K562 (cell line): ENCODE measurements at regions not wholly inside any gene's neighbourhood (a gene's known extent, or its start where the extent isn't known, plus 50 kb on each side); places are given as distances from the start of the nearest gene placed in this dataset.

Experiments used
- HCFC1 ChIP-seq: IDR thresholded peaks from 2 replicates; pipeline ENCODE4 v1.6.1; 2012; ENCODE audit warnings: low read depth, low read length, improper control_type of control experiment
- MLLT1 ChIP-seq, 2 experiments: fragments of 450-650 bp; IDR thresholded peaks; 2 replicates each; pipeline ENCODE4 v1.6.1; 2016
- RREB1 ChIP-seq: fragments of 250-450 bp; sonication (Bioruptor Pico); IDR thresholded peaks from 2 replicates; pipeline ENCODE4 v1.4.0; 2020
- ZNF561 ChIP-seq: fragments of 450-650 bp; formaldehyde crosslinking; conservative IDR thresholded peaks from 2 replicates; pipeline ENCODE4 v1.4.0; 2020; ENCODE audit warnings: mild to moderate bottlenecking, moderate library complexity

GRCh38 chr20:19932170-19932667 is 84.9 kb upstream of the NAA20 start (continued):
- TF ChIP-seq RREB1 (CRISPR knock-in tag) (no peak), HCFC1 (no peak), MLLT1 (IDR thresholded peaks at IDR 0.05) (no peak), ZNF561 (no peak)
